Sciatic nerve (tissue), 2 donors: ENCODE measurements at regions not wholly inside any gene's neighbourhood (a gene's known extent, or its start where the extent isn't known, plus 50 kb on each side); places are given as distances from the start of the nearest gene placed in this dataset.
A peak's percentile ranks its signal among the peaks of the same experiment; 100 is the strongest.

Experiments used
- ATAC-seq: fragments of 200-7000 bp; cut with Tn5 transposase; one replicate; pipeline ENCODE4 v1.9.1; 2020; ENCODE audit warnings: mild to moderate bottlenecking, moderate library complexity
- DNase-seq: peaks from one replicate; pipeline ENCODE4 v3.0.0-alpha.2; 2020; ENCODE audit warnings: low spot score
- intact Hi-C: fragments of 100-400 bp; cut with DNase I; formaldehyde crosslinking; loops from one replicate; pipeline ENCODE4 v1.14.2; 2022
- donor health status: DM: no; HTN: no; CAD: no.
- donor health status: DM: no; HTN: no; CAD: no.

- intact Hi-C loops: no loop called here
- DNase-seq (no peak), ATAC-seq (no peak)
These were observed 317.5 kb upstream of the POU3F2 start for GRCh38 chr6:98516866-98517265.

GRCh38 chr6:98525860-98526259, 308.5 kb upstream of the POU3F2 start:
- ATAC-seq (no peak), DNase-seq (no peak)
- intact Hi-C loops: no loop called here

GRCh38 chr6:98526465-98526864, 307.9 kb upstream of the POU3F2 start:
- ATAC-seq (no peak), DNase-seq (no peak)
- intact Hi-C loops: no loop called here

- intact Hi-C loops: no loop called here
- ATAC-seq (peak; percentile 26), DNase-seq (no peak)
These were observed 305.0 kb upstream of the POU3F2 start for GRCh38 chr6:98529364-98529763.

GRCh38 chr6:98530732-98531131, 303.6 kb upstream of the POU3F2 start:
- ATAC-seq (no peak), DNase-seq (no peak)
- intact Hi-C loops: no loop called here

GRCh38 chr6:98532004-98532403, 302.4 kb upstream of the POU3F2 start:
- intact Hi-C loops: no loop called here
- DNase-seq (no peak), ATAC-seq (no peak)

GRCh38 chr6:98539741-98540140, 294.6 kb upstream of the POU3F2 start:
- no peak for ATAC-seq
- intact Hi-C loops: no loop called here
- no peak for DNase-seq

- no peak for ATAC-seq
- intact Hi-C loops: no loop called here
- no peak for DNase-seq
These were observed 288.0 kb upstream of the POU3F2 start for GRCh38 chr6:98546376-98546775.

- no peak for DNase-seq
- intact Hi-C loops: no loop called here
- ATAC-seq: no peak
These were observed 287.2 kb upstream of the POU3F2 start for GRCh38 chr6:98547151-98547550.

- DNase-seq: no peak
- ATAC-seq: no peak
- intact Hi-C loops: no loop called here
These were observed 286.7 kb upstream of the POU3F2 start for GRCh38 chr6:98547634-98548033.

GRCh38 chr6:98548301-98548700, 286.1 kb upstream of the POU3F2 start:
- intact Hi-C loops: no loop called here
- ATAC-seq (no peak), DNase-seq (no peak)

GRCh38 chr6:98560418-98560817, 274.0 kb upstream of the POU3F2 start:
- intact Hi-C loops: no loop called here
- DNase-seq (no peak), ATAC-seq (no peak)

GRCh38 chr6:98560841-98561240, 273.5 kb upstream of the POU3F2 start:
- no peak for DNase-seq
- ATAC-seq: no peak
- intact Hi-C loops: no loop called here

GRCh38 chr6:98566126-98566525, 268.2 kb upstream of the POU3F2 start:
- DNase-seq (no peak), ATAC-seq (peak; percentile 17)
- intact Hi-C loops: no loop called here

- intact Hi-C loops: no loop called here
- DNase-seq (no peak), ATAC-seq (no peak)
These were observed 261.8 kb upstream of the POU3F2 start for GRCh38 chr6:98572579-98572978.

GRCh38 chr6:98574984-98575383, 259.4 kb upstream of the POU3F2 start:
- ATAC-seq (peak; percentile 24), DNase-seq (peak; percentile 66)
- intact Hi-C loops: no loop called here

GRCh38 chr6:98576791-98577190, 257.6 kb upstream of the POU3F2 start:
- DNase-seq: no peak
- intact Hi-C loops: no loop called here
- no peak for ATAC-seq

GRCh38 chr6:98578016-98578415, 256.4 kb upstream of the POU3F2 start:
- ATAC-seq (no peak), DNase-seq (no peak)
- intact Hi-C loops: no loop called here

- no peak for DNase-seq
- no peak for ATAC-seq
- intact Hi-C loops: no loop called here
These were observed 255.3 kb upstream of the POU3F2 start for GRCh38 chr6:98579079-98579478.

GRCh38 chr6:98579941-98580340, 254.4 kb upstream of the POU3F2 start:
- intact Hi-C loops: no loop called here
- DNase-seq: no peak
- no peak for ATAC-seq

GRCh38 chr6:98581705-98582104, 252.7 kb upstream of the POU3F2 start:
- DNase-seq (no peak), ATAC-seq (no peak)
- intact Hi-C loops: no loop called here

GRCh38 chr6:98583506-98583905, 250.9 kb upstream of the POU3F2 start:
- no peak for ATAC-seq
- no peak for DNase-seq
- intact Hi-C loops: no loop called here
